GM21825 (cell line): ENCODE measurements at regions not wholly inside any gene's neighbourhood (a gene's known extent, or its start where the extent isn't known, plus 50 kb on each side); places are given as distances from the start of the nearest gene placed in this dataset.

ENCODE experiments used
- ATAC-seq: cut with Tn5 transposase; IDR thresholded peaks from one replicate; pipeline ENCODE4 v1.9.1; 2021; ENCODE audit warnings: mild to moderate bottlenecking, moderate library complexity; ENCODE audit not compliant: unreplicated experiment

GRCh38 chr5:18305288-18305924, 671.1 kb downstream of the TAF11L14 start:
- ATAC-seq, result peak; percentile 88

- ATAC-seq, result no peak
Measured at GRCh38 chr5:18311266-18311665, 677.0 kb downstream of the TAF11L14 start.

- no peak for ATAC-seq
Measured at GRCh38 chr5:18312016-18312415, 677.8 kb downstream of the TAF11L14 start.

- no peak for ATAC-seq
Measured at GRCh38 chr5:18314192-18314778, 680.0 kb downstream of the TAF11L14 start.

GRCh38 chr5:18321262-18321942, 687.1 kb downstream of the TAF11L14 start:
- no peak for ATAC-seq

- ATAC-seq, result no peak
Measured at GRCh38 chr5:18323891-18324290, 689.6 kb downstream of the TAF11L14 start.

- no peak for ATAC-seq
Measured at GRCh38 chr5:18325431-18325830, 691.2 kb downstream of the TAF11L14 start.

- ATAC-seq, result no peak
Measured at GRCh38 chr5:18329328-18329727, 695.1 kb downstream of the TAF11L14 start.

- ATAC-seq, result no peak
Measured at GRCh38 chr5:18333841-18334240, 699.6 kb downstream of the TAF11L14 start.

- no peak for ATAC-seq
Measured at GRCh38 chr5:18334949-18335348, 700.7 kb downstream of the TAF11L14 start.

- no peak for ATAC-seq
Measured at GRCh38 chr5:18354828-18355227, 720.6 kb downstream of the TAF11L14 start.

- no peak for ATAC-seq
Measured at GRCh38 chr5:18357486-18357885, 723.2 kb downstream of the TAF11L14 start.

- ATAC-seq, result no peak
Measured at GRCh38 chr5:18366234-18366633, 732.0 kb downstream of the TAF11L14 start.

GRCh38 chr5:18370531-18370930, 736.3 kb downstream of the TAF11L14 start:
- ATAC-seq, result no peak

GRCh38 chr5:18375641-18376040, 741.4 kb downstream of the TAF11L14 start:
- ATAC-seq, result no peak

GRCh38 chr5:18378066-18378465, 743.8 kb downstream of the TAF11L14 start:
- no peak for ATAC-seq

GRCh38 chr5:18379189-18379588, 744.9 kb downstream of the TAF11L14 start:
- no peak for ATAC-seq

- no peak for ATAC-seq
Measured at GRCh38 chr5:18380729-18381362, 746.6 kb downstream of the TAF11L14 start.

GRCh38 chr5:18393565-18394442, 759.5 kb downstream of the TAF11L14 start:
- ATAC-seq, result peak; percentile 68

GRCh38 chr5:18394443-18394804, 760.2 kb downstream of the TAF11L14 start:
- no peak for ATAC-seq
